ENCODE measurements at regions not wholly inside any gene's neighbourhood (a gene's known extent, or its start where the extent isn't known, plus 50 kb on each side); places are given as distances from the start of the nearest gene placed in this dataset.

DNA sequence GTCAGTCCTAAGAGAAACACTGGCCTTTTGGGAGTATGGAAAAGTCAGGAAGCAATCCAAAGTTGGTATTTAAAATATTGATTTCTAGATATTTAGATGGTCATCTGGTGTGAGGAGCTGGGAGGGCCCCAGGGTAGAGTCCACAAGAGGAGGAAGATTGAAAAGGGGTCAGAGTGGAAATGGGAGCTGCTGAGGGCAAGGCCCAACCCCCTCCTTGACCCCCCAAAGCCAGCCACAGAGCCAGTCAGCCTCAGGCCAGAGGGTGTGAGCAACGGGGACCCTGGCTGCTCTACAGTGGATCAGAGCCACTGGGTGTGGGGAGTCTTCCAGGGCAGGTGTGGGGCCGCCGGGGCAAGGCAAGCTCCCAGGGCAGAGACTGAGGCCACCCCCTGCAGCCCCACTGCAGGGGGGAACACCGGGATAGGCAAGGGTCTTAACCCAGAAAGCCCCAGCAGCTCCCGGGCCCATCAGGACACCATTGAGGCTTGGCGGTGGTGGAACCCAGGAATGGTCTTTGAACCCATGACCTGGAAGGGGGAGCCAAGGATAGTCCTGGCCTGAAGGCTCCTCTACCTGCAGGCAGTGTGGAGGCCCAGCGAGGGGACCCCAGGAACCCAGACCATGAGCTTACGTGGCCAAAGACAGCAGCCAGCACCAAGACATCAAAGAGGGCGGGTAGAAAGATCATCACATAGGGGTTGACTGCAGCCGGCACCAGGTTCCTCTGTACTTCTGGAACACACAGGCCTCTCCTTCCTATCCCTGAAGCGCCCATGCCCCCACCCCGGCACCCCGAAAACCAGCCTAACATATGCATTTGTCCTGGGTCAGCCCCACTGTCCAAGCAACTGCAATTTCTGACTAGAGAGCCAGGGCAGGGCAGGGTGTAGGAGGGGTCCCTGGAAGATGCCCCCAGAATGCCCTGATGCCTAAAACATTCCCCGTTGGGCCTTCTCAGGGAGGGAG is 51.3 kb upstream of the CSPG4 start:
- peak; percentile 40 for DNase-seq

GRCh38 chr15:75763137-75763611 is 50.5 kb upstream of the CSPG4 start:
- DNase-seq: no peak
